Common myeloid progenitor, CD34-positive (primary cell): ENCODE measurements at regions not wholly inside any gene's neighbourhood (a gene's known extent, or its start where the extent isn't known, plus 50 kb on each side); places are given as distances from the start of the nearest gene placed in this dataset.

Experiments used
- CTCF ChIA-PET: fragments of 350-600 bp; sonication (Branson Sonifier 250); formaldehyde crosslinking; loops from one replicate; lab custom pipeline; 2021; ENCODE audit warnings: antibody characterized with exemption; lab: Charles Lee
- POLR2A ChIA-PET: fragments of 350-600 bp; sonication (Branson Sonifier 250); formaldehyde crosslinking; loops from one replicate; lab custom pipeline; 2021; ENCODE audit warnings: antibody characterized with exemption; lab: Charles Lee
- DNase-seq, 3 donors: peaks; one replicate each; pipeline versions ENCODE4 v3.0.0 to v3.0.0-alpha.2; 2013
- H3K27ac ChIP-seq, 2 experiments: 1 replicate in 1 of 2; 2 replicates in 1 of 2; pipeline ENCODE4 v1.7.0; 2013; ENCODE audit warnings: inconsistent platforms in 2 of 2, low read length in 2 of 2, mild to moderate bottlenecking in 2 of 2, low read depth in 1 of 2, moderate library complexity in 1 of 2; ENCODE audit not compliant: severe bottlenecking in 2 of 2, insufficient read depth in 1 of 2, poor library complexity in 1 of 2
- H3K27me3 ChIP-seq, 5 experiments: replicated peaks in 2 of 5; 1 replicate in 3 of 5; 2 replicates in 2 of 5; pipeline versions ENCODE4 v1.6.1 to v1.7.0; 2013; ENCODE audit warnings: low read length in 4 of 5, mild to moderate bottlenecking in 2 of 5, moderate library complexity in 2 of 5, inconsistent platforms in 1 of 5; ENCODE audit not compliant: insufficient read depth in 5 of 5, control insufficient read depth in 4 of 5
- H3K36me3 ChIP-seq, 4 experiments: 1 replicate in 2 of 4; 2 replicates in 2 of 4; pipeline versions ENCODE4 v1.6.1 to v1.7.0; 2013; ENCODE audit warnings: low read length in 3 of 4, control low read depth in 1 of 4, mild to moderate bottlenecking in 1 of 4; ENCODE audit not compliant: control insufficient read depth in 4 of 4, insufficient read depth in 4 of 4
- H3K4me1 ChIP-seq, 4 experiments: 1 replicate in 3 of 4; 2 replicates in 1 of 4; pipeline versions ENCODE4 v1.6.1 to v1.7.1; 2013; ENCODE audit warnings: low read length in 3 of 4, mild to moderate bottlenecking in 3 of 4, control low read depth in 1 of 4, inconsistent platforms in 1 of 4, moderate library complexity in 1 of 4; ENCODE audit not compliant: control insufficient read depth in 4 of 4, insufficient read depth in 4 of 4; ENCODE audit errors: control extremely low read depth in 1 of 4
- H3K4me3 ChIP-seq, 7 experiments: 1 replicate in 4 of 7; 2 replicates in 3 of 7; pipeline versions ENCODE4 v1.5.1 to v1.7.0; 2013; ENCODE audit warnings: mild to moderate bottlenecking in 7 of 7, low read length in 6 of 7, moderate library complexity in 6 of 7, inconsistent platforms in 2 of 7, low read depth in 2 of 7, control low read depth in 1 of 7; ENCODE audit not compliant: insufficient read depth in 4 of 7, control insufficient read depth in 1 of 7; ENCODE audit errors: extremely low read depth in 1 of 7
- H3K9me3 ChIP-seq, 5 experiments: 1 replicate in 4 of 5; 2 replicates in 1 of 5; pipeline versions ENCODE4 v1.6.1 to v1.7.1; 2013; ENCODE audit warnings: low read length in 4 of 5, mild to moderate bottlenecking in 2 of 5, inconsistent platforms in 1 of 5, low read depth in 1 of 5, moderate library complexity in 1 of 5; ENCODE audit not compliant: control insufficient read depth in 4 of 5, insufficient read depth in 2 of 5; ENCODE audit errors: control extremely low read depth in 1 of 5
- WGBS: methylation state at CpG from one replicate; pipeline ENCODE4 v1.1.5; 2013; ENCODE audit not compliant: insufficient coverage; 5-methylcytosine and 5-hydroxymethylcytosine counted together

DNA sequence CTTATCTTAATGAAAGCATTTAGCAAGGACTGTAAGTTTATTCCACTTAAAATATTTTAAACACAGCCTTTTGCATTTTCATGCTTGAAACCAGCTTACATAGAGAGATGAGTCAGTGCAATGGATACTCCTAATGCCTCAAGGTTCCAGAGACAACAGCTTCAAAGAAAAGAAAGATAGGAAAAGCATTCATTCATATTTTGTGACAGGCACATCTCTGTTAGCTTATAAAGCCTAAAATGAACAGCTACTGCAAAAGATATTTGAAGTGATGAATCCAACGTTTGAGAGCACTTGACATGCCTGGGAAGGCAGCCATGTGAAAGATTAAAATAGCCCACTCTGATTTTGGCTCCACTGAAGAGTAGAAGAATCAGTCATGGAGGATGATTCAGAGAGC is 814.5 kb downstream of the RPS29 start:
- Histone ChIP-seq H3K27ac (no peak overlapping the region), H3K27me3 (no peaks in the 10 kb centered on the region), H3K4me3 (no peak overlapping the region), H3K4me1 (no peaks in the 10 kb centered on the region), H3K36me3 (no peaks in the 10 kb centered on the region), H3K9me3 (no peaks in the 10 kb centered on the region)
- no peak for DNase-seq
- ChIA-PET CTCF (no interaction called here), POLR2A (no interaction called here)
- 78% methylated on average over 1 of the region's 1 CpG for WGBS

DNA sequence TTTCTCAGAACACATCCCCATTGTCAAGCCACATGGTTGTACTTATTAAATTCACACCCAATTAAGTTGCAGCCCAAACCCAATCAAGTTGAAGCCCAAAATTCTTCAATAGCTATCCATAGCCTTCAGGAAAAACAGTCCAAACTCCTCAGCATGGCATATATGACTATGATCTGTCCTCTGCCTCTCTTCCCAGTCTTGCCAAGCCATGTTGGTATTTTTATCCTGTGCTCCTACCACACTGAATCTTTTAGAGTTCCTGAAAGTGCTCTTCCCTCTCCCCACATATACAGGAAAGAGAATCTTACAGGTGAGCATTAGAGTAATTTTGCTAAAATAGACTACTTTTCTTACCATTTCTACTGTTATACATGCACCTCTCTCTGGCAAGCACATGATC is 834.9 kb downstream of the RPS29 start:
- no peaks in the 10 kb centered on the region for H3K36me3 ChIP-seq
- ChIA-PET POLR2A (no interaction called here), CTCF (no interaction called here)
- DNase-seq = no peak
- H3K27me3 ChIP-seq = no peaks in the 10 kb centered on the region
- H3K9me3 ChIP-seq = no peaks in the 10 kb centered on the region
- H3K27ac ChIP-seq = no peak overlapping the region
- H3K4me1 ChIP-seq = no peaks in the 10 kb centered on the region
- no peak overlapping the region for H3K4me3 ChIP-seq

DNA sequence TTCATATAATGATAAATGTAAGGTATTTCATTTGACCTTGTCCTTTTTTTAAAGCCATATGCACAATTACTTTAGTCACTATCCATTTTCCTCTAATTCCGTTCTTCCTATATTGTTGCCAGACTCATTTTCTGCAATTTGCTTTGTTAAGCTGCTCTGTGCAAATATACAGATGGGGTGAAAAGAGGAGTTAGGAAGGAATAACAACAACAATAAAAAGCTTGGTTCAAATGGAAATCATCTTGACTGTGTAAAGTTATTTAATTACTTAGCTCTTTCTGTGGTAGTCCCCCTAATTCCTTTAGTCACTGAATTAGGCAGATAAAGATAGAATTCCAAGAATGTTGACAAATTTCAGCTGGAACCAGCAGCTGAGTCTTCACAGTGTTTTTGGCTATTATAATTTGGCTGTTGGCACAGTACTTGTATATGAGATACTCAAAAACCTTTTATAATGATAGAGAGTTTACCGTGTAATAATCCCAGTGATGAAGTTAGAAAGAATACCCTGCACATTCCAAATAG is 838.0 kb downstream of the RPS29 start:
- ChIA-PET CTCF (no interaction called here), POLR2A (no interaction called here)
- Histone ChIP-seq H3K9me3 (no peaks in the 10 kb centered on the region), H3K4me3 (no peak overlapping the region), H3K4me1 (no peaks in the 10 kb centered on the region), H3K27ac (no peak overlapping the region), H3K27me3 (no peaks in the 10 kb centered on the region), H3K36me3 (no peaks in the 10 kb centered on the region)
- DNase-seq = no peak
- WGBS = no CpG with 5 or more reads among the region's 2 CpGs

DNA sequence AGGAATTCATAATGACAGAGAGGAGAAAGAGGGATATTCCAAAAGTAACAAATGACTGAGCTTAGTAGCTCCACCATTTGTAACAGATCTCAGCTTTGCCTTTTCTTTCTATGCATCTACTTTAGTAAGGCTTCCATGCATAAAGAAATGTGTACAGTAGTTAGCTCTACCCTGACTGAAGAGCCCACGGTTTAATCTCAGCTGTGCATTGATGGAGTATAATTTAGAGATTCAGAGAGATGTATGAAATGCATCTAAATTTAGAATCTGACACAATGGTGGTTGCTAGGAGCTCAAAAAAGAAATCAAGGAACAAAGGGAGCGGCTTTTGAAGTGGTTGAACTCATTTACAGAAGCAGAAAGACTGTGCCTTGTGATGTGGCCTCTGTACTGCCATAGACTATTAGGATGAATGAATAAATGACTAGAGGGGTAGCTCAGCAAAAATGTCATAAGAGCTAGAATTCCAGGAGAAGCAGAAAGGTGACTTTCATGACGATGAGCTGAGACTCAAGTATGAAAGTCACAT is 838.6 kb downstream of the RPS29 start:
- no peak for DNase-seq
- POLR2A ChIA-PET = no interaction called here
- no peak overlapping the region for H3K27ac ChIP-seq
- no peaks in the 10 kb centered on the region for H3K36me3 ChIP-seq
- H3K27me3 ChIP-seq = no peaks in the 10 kb centered on the region
- no peak overlapping the region for H3K4me3 ChIP-seq
- CTCF ChIA-PET = no interaction called here
- H3K4me1 ChIP-seq = no peaks in the 10 kb centered on the region
- no peaks in the 10 kb centered on the region for H3K9me3 ChIP-seq
- WGBS = 100% methylated on average over 2 of the region's 3 CpGs

DNA sequence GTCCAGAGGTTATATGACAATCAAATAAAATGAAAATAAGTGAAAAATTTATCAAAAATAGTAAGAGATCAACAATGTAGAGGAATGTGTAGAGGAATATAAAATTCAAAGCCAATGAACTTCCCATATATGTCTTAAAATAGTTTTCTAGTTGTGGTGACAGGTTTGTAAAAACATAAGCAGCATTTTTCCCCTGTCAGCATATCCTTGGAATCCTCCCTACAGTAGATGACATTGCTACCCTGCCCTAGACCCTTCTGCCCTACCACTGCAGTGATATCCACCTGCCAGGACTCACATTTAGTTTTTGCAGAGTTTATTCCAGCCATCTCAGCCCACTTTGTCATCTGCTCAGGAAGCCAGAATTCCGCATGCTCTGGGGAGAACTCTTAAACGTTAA is 842.0 kb downstream of the RPS29 start:
- Histone ChIP-seq H3K27ac (no peak overlapping the region), H3K36me3 (no peaks in the 10 kb centered on the region)
- POLR2A ChIA-PET = no interaction called here

DNA sequence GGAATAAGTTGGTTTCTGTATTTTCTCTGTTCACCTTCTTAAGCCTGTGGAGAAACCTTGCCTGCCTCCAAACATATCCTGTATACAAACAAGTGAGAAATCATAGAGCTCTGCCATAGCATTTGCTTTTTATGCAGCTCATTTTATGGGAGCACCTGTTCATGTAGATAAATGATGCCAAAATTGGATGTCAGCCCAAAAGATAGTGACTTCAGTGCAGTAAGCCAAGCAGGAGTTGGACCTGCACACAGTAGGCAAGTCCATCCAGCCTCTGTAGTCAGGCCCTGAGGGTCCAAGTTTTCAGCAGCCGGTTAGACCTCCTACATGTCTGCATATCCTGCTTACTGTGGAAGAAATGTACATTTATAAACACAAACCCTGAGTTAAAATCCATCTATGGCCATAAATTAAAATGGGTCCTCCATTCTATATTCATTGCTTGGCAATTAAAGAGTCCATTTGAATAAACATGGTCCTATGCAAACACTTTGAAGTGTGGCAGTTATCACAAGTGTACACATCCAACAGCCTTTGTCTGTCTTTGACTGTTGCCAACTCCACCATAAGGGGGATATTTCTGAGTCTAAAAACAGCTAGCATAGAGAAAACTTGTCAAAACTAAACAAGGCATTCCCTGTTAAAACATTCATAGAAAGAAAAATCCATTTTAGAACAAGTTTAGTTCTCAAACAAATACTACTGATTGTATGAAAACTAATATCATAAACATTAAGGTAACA is 847.8 kb downstream of the RPS29 start:
- Histone ChIP-seq H3K4me1 (no peaks in the 10 kb centered on the region), H3K27me3 (no peaks in the 10 kb centered on the region), H3K9me3 (peaks cover 0 to 2% (median 0%) of the 10 kb centered on the region in 5 experiments), H3K27ac (no peak overlapping the region), H3K4me3 (no peak overlapping the region), H3K36me3 (no peaks in the 10 kb centered on the region)
- 80% methylated on average over 1 of the region's 1 CpG for WGBS
- no peak for DNase-seq
- ChIA-PET CTCF (no interaction called here), POLR2A (no interaction called here)

More for the DNA sequence above, 842.0 kb downstream of the RPS29 start:
- Histone ChIP-seq H3K9me3 (no peaks in the 10 kb centered on the region), H3K4me3 (no peak overlapping the region), H3K4me1 (no peaks in the 10 kb centered on the region), H3K27me3 (no peaks in the 10 kb centered on the region)
- no peak for DNase-seq
- CTCF ChIA-PET = no interaction called here
- 92% methylated on average over 2 of the region's 2 CpGs for WGBS

DNA sequence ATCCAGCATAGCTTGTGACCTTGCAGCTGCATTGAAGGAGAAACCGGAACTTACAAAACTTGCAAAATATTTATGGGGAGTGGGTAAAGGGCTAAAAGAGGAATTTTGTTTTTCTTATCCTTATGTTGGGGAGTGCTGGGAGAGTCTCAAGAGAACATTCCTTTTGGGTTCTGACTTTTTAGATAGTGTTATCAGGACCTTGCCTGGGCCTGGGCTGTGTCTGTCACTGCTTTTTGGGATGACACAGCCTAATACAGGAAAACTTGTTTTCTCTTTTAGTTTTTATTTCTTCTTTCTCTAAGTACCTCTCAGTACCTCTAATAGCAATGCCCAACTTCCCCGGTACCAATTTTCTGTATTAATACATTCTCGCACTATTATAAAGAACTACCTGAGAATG is 850.6 kb downstream of the RPS29 start:
- no peak overlapping the region for H3K27ac ChIP-seq
- H3K36me3 ChIP-seq = no peaks in the 10 kb centered on the region
- CTCF ChIA-PET = no interaction called here
- no peak for DNase-seq
- H3K9me3 ChIP-seq = peaks cover 0 to 2% (median 0%) of the 10 kb centered on the region in 5 experiments
- no peaks in the 10 kb centered on the region for H3K4me1 ChIP-seq
- POLR2A ChIA-PET = no interaction called here
- 82% methylated on average over 1 of the region's 3 CpGs for WGBS
- H3K27me3 ChIP-seq = no peaks in the 10 kb centered on the region
- H3K4me3 ChIP-seq = no peak overlapping the region
